ENCODE measurements at regions not wholly inside any gene's neighbourhood (a gene's known extent, or its start where the extent isn't known, plus 50 kb on each side); places are given as distances from the start of the nearest gene placed in this dataset.
A peak's percentile ranks its signal among the peaks of the same experiment; 100 is the strongest.

DNA sequence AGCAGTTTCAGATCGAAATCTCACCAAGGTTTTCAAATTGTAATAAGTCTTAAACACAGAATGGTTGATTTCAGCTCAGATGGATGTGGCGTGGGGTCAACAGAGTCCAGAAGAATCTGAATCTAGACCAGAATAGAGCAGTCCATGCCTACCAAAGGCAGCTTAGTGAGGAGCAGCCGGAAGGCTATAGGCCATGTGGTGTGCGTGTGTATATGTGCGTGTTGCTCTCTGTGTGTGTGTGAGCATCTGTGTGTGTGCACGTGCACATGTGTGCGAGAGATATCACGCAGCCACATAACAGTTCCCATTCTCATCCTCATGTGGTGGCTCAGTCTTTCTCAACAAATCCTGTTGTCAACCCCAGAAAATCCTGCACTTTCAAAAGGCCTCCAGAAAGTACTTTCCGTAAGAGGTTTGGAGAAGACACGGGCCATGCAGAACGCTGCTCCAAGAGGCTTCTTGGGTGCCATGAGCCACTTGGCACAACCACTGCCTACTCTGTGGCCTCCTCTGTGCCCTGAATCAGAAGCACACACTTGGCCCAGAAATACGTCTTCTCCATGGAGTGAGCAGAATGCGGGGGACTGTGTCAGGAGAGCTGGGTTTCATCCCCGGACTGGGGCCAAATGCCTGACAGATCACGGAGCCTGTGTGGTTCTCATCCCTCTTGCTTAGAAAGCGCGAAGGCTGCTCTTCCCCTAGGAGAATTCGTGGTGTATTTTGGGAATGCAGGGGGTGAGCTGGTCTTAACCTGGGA, 67.3 kb downstream of the ACKR3 start:
- 91% methylated on average over 17 of the region's 18 CpGs; no CpG with 5 or more reads in 1 of the 2 experiments for WGBS, 2 experiments (ENCODE audit: extremely low coverage in 1 of 2, insufficient coverage in 1 of 2, insufficient read length in 1 of 2, insufficient replicate concordance in 2 of 2, low coverage in 1 of 2, low lambda C conversion rate in 2 of 2, missing lambda C conversion rate in 1 of 2)
- Histone ChIP-seq H2AK5ac (ENCODE audit: low read depth, low read length) (no peak overlapping the region), H3K4me2 (ENCODE audit: insufficient read depth in 1 of 2, low read depth in 2 of 2, low read length in 2 of 2) (no peak overlapping the region), H2BK120ac (replicated peaks; ENCODE audit: low read depth, low read length) (no peak overlapping the region), H3K14ac (ENCODE audit: insufficient read length) (no peak overlapping the region), H3K23ac (ENCODE audit: insufficient read length) (no peak overlapping the region), H3K4me3 (ENCODE audit: extremely low read depth in 1 of 4, insufficient read depth in 2 of 4, low read depth in 3 of 4, low read length in 4 of 4) (no peak overlapping the region), H4K20me1 (replicated peaks in 1 of 2; ENCODE audit: control insufficient read depth in 1 of 2, insufficient read depth in 2 of 2, low read length in 2 of 2) (no peaks in the 10 kb centered on the region), H2BK20ac (ENCODE audit: low read length) (no peak overlapping the region), H3K23me2 (ENCODE audit: low read depth, low read length) (no peaks in the 10 kb centered on the region; the same call in 1 of the 2 replicates), H3K18ac (ENCODE audit: extremely low read depth, low read length) (no peak overlapping the region), H3K9ac (replicated peaks in 1 of 4; ENCODE audit: extremely low read depth in 1 of 4, low read depth in 3 of 4, low read length in 3 of 4) (no peak overlapping the region), H3K4me1 (replicated peaks in 1 of 4; ENCODE audit: control insufficient read depth in 3 of 4, insufficient read depth in 4 of 4, low read length in 3 of 4) (no peaks in the 10 kb centered on the region; a peak in 1 of 7 replicates), H3K79me2 (ENCODE audit: control insufficient read depth in 1 of 2, insufficient read depth in 2 of 2, low read length in 2 of 2) (no peaks in the 10 kb centered on the region), H2BK15ac (ENCODE audit: low read length) (peak overlapping the region; percentile 88; the same call in 1 of the 2 replicates), H3K9me3 (ENCODE audit: insufficient read depth in 2 of 2, low read depth in 1 of 2, low read length in 1 of 2) (no peaks in the 10 kb centered on the region; a peak in 1 of 4 replicates), H2AFZ (ENCODE audit: low read length) (no peak overlapping the region), H2BK12ac (ENCODE audit: low read depth, low read length) (no peak overlapping the region), H3K36me3 (ENCODE audit: control insufficient read depth in 2 of 4, insufficient read depth in 4 of 4, low read length in 3 of 4) (no peaks in the 10 kb centered on the region), H3K79me1 (ENCODE audit: low read depth, low read length) (no peaks in the 10 kb centered on the region), H3K27me3 (replicated peaks in 1 of 4; ENCODE audit: control insufficient read depth in 3 of 4, extremely low read depth in 1 of 4, insufficient read depth in 3 of 4, low read length in 3 of 4) (no peaks in the 10 kb centered on the region), H3K4ac (replicated peaks; ENCODE audit: insufficient read length, low read depth, low read length) (no peak overlapping the region), H3K27ac (ENCODE audit: low read depth, low read length) (no peak overlapping the region), H3K56ac (replicated peaks; ENCODE audit: insufficient read length, low read depth, low read length) (no peak overlapping the region), H4K8ac (ENCODE audit: extremely low read depth, insufficient read depth, low read length) (no peak overlapping the region), H2BK5ac (ENCODE audit: low read depth, low read length) (no peak overlapping the region), H4K5ac (ENCODE audit: insufficient read length, low read depth, low read length) (no peak overlapping the region), H4K91ac (replicated peaks; ENCODE audit: insufficient read length, low read length) (no peak overlapping the region)
- FAIRE-seq, result no peak
- DNase-seq (ENCODE audit: low read depth in 1 of 2, low spot score in 2 of 2), result no peak
- ChIA-PET CTCF (ENCODE audit: partially characterized antibody) (interaction anchor here (0.7 kb wide), 1 partner anchor 344 kb away, joined by 3 read pairs; no protein-coding TSS in a partner anchor), POLR2A (ENCODE audit: partially characterized antibody) (no interaction called here)
- TF ChIP-seq KDM4A (IDR thresholded peaks at IDR 0.05; ENCODE audit: low read depth, low read length, severe bottlenecking) (no peak), TBP (IDR thresholded peaks at IDR 0.05; ENCODE audit: low read depth, low read length) (no peak), EZH2 (IDR thresholded peaks at IDR 0.05; ENCODE audit: low read depth, low read length, severe bottlenecking) (no peak), EGR1 (IDR thresholded peaks at IDR 0.05; ENCODE audit: borderline replicate concordance, low read depth, low read length) (no peak), SP2 (IDR thresholded peaks at IDR 0.05; ENCODE audit: low read length) (no peak)

Data from H1 (cell line).